HG02610 (cell line): ENCODE measurements at regions not wholly inside any gene's neighbourhood (a gene's known extent, or its start where the extent isn't known, plus 50 kb on each side); places are given as distances from the start of the nearest gene placed in this dataset.
"Not testable (repeated sequence)": the region's sequence is repeated elsewhere in the genome, so short reads cannot be mapped to it uniquely, and the experiment has no call there.

Experiments
- ATAC-seq: cut with Tn5 transposase; IDR thresholded peaks from one replicate; pipeline ENCODE4 v1.9.1; 2021; ENCODE audit warnings: mild to moderate bottlenecking, moderate library complexity; ENCODE audit not compliant: unreplicated experiment

- no peak for ATAC-seq
Observed at GRCh38 chrX:13518126-13518525, 51.3 kb upstream of the EGFL6 start.

GRCh38 chrX:13515211-13515930 lies 54.0 kb upstream of the EGFL6 start:
- ATAC-seq: no peak

GRCh38 chrX:13511944-13512330 lies 57.5 kb upstream of the EGFL6 start:
- no peak for ATAC-seq

GRCh38 chrX:13511241-13511943 lies 58.0 kb upstream of the EGFL6 start:
- no peak for ATAC-seq

GRCh38 chrX:13507893-13508292 lies 61.5 kb upstream of the EGFL6 start:
- no peak for ATAC-seq

- no peak for ATAC-seq
Observed at GRCh38 chrX:13506574-13506973, 62.8 kb upstream of the EGFL6 start.

- no peak for ATAC-seq
Observed at GRCh38 chrX:13502590-13502989, 66.8 kb upstream of the EGFL6 start.

GRCh38 chrX:13499736-13500135 lies 69.7 kb upstream of the EGFL6 start:
- ATAC-seq: no peak

- no peak for ATAC-seq
Observed at GRCh38 chrX:13498238-13498637, 71.2 kb upstream of the EGFL6 start.

- no peak for ATAC-seq
Observed at GRCh38 chrX:13495232-13495631, 74.2 kb upstream of the EGFL6 start.

GRCh38 chrX:13494562-13494961 lies 74.8 kb upstream of the EGFL6 start:
- no peak for ATAC-seq

- no peak for ATAC-seq
Observed at GRCh38 chrX:13493659-13494058, 75.7 kb upstream of the EGFL6 start.

- ATAC-seq: no peak
Observed at GRCh38 chrX:13492286-13492685, 77.1 kb upstream of the EGFL6 start.

- no peak for ATAC-seq
Observed at GRCh38 chrX:13491061-13491460, 78.3 kb upstream of the EGFL6 start.

- no peak for ATAC-seq
Observed at GRCh38 chrX:13489454-13489853, 79.9 kb upstream of the EGFL6 start.

- ATAC-seq: no peak
Observed at GRCh38 chrX:13487731-13488505, 81.5 kb upstream of the EGFL6 start.

- ATAC-seq: no peak
Observed at GRCh38 chrX:13485167-13485566, 84.2 kb upstream of the EGFL6 start.

GRCh38 chrX:13483773-13484172 lies 85.6 kb upstream of the EGFL6 start:
- ATAC-seq: no peak

GRCh38 chrX:13482746-13483541 lies 86.5 kb upstream of the EGFL6 start:
- no peak for ATAC-seq

GRCh38 chrX:13480780-13481179 lies 88.6 kb upstream of the EGFL6 start:
- ATAC-seq: not testable (repeated sequence)

- ATAC-seq: no peak
Observed at GRCh38 chrX:13479452-13479813, 90.0 kb upstream of the EGFL6 start.
